ENCODE measurements at regions not wholly inside any gene's neighbourhood (a gene's known extent, or its start where the extent isn't known, plus 50 kb on each side); places are given as distances from the start of the nearest gene placed in this dataset.

GRCh38 chr3:153952091-153952490, 169.1 kb upstream of the ARHGEF26 start:
- no peak for TF ChIP-seq CTCF (conservative IDR thresholded peaks at IDR 0.05 in 1 of 2, IDR thresholded peaks at IDR 0.05 in 1 of 2; ENCODE audit: low read depth in 1 of 2, low read length in 2 of 2)
- no peak for TF ChIP-seq EZH2 (IDR thresholded peaks at IDR 0.05; ENCODE audit: low read length, missing control alignments)

Data from fibroblast of lung (primary cell).